ENCODE measurements at regions not wholly inside any gene's neighbourhood (a gene's known extent, or its start where the extent isn't known, plus 50 kb on each side); places are given as distances from the start of the nearest gene placed in this dataset.
"Not testable (repeated sequence)": the region's sequence is repeated elsewhere in the genome, so short reads cannot be mapped to it uniquely, and the experiment has no call there.

- H3K4me3 ChIP-seq (ENCODE audit: low read length): no peak overlapping the region
- DNase-seq (ENCODE audit: low read depth, low spot score): no peak
Measured at GRCh38 chr1:114032271-114033215, 53.3 kb downstream of the OLFML3 start.

- H3K4me3 ChIP-seq (ENCODE audit: low read length): no peak overlapping the region
- DNase-seq (ENCODE audit: low read depth, low spot score): peak; percentile 19
Measured at GRCh38 chr1:114033216-114033706, 54.0 kb downstream of the OLFML3 start.

- no peak overlapping the region for H3K4me3 ChIP-seq (ENCODE audit: low read length)
- no peak for DNase-seq (ENCODE audit: low read depth, low spot score)
Measured at GRCh38 chr1:114033961-114034360, 54.7 kb downstream of the OLFML3 start.

- no peak overlapping the region for H3K4me3 ChIP-seq (ENCODE audit: low read length)
- DNase-seq (ENCODE audit: low read depth, low spot score): no peak
Measured at GRCh38 chr1:114034567-114035303, 55.5 kb downstream of the OLFML3 start.

- no peak overlapping the region for H3K4me3 ChIP-seq (ENCODE audit: low read length)
- no peak for DNase-seq (ENCODE audit: low read depth, low spot score)
Measured at GRCh38 chr1:114035304-114035700, 56.0 kb downstream of the OLFML3 start.

- not testable (repeated sequence) for DNase-seq (ENCODE audit: low read depth, low spot score); H3K4me3 ChIP-seq (ENCODE audit: low read length)
Measured at GRCh38 chr1:114036841-114037630, 57.8 kb downstream of the OLFML3 start.

- DNase-seq (ENCODE audit: low read depth, low spot score): no peak
- H3K4me3 ChIP-seq (ENCODE audit: low read length): no peak overlapping the region
Measured at GRCh38 chr1:114037631-114037890, 58.3 kb downstream of the OLFML3 start.

- no peak for DNase-seq (ENCODE audit: low read depth, low spot score)
- H3K4me3 ChIP-seq (ENCODE audit: low read length): no peak overlapping the region
Measured at GRCh38 chr1:114037962-114038816, 58.9 kb downstream of the OLFML3 start.

All from Jurkat, Clone E6-1 (cell line).